Type B pancreatic cell (in vitro differentiated cells): ENCODE measurements at regions not wholly inside any gene's neighbourhood (a gene's known extent, or its start where the extent isn't known, plus 50 kb on each side); places are given as distances from the start of the nearest gene placed in this dataset.

Experiments
- DNase-seq: peaks from one replicate; pipeline ENCODE4 v3.0.0; 2021; ENCODE audit warnings: mixed read lengths; ENCODE audit not compliant: unreplicated experiment; ENCODE audit errors: extremely low spot score
- H3K27ac Mint-ChIP-seq: 2 replicates; pipeline ENCODE4 v1.8.0; 2021; ENCODE audit warnings: mild to moderate bottlenecking, mixed read lengths
- H3K27me3 Mint-ChIP-seq: 2 replicates; pipeline ENCODE4 v1.8.0; 2021; ENCODE audit warnings: mixed read lengths
- H3K36me3 Mint-ChIP-seq: 2 replicates; pipeline ENCODE4 v1.8.0; 2021; ENCODE audit warnings: mixed read lengths
- H3K4me1 Mint-ChIP-seq: one replicate; pipeline ENCODE4 v1.8.0; 2021; ENCODE audit warnings: mixed read lengths; ENCODE audit not compliant: unreplicated experiment
- H3K4me3 Mint-ChIP-seq: 2 replicates; pipeline ENCODE4 v1.8.0; 2021; ENCODE audit warnings: mild to moderate bottlenecking, mixed read lengths
- H3K9me3 Mint-ChIP-seq: 2 replicates; pipeline ENCODE4 v1.8.0; 2021; ENCODE audit warnings: mixed read lengths
- TF ChIP-seq, protein P1 (sequence below): fragments of 200-600 bp; sonication (generic); conservative IDR thresholded peaks from 2 replicates; pipeline ENCODE4 v1.5.0; 2021; ENCODE audit warnings: antibody characterized with exemption, mild to moderate bottlenecking

GRCh38 chr10:9275861-9276260 lies 1221.4 kb downstream of the GATA3 start:
- Mint-ChIP-seq H3K27me3 (peaks cover 9% of the 10 kb centered on the region), H3K27ac (no peak overlapping the region), H3K36me3 (no peaks in the 10 kb centered on the region), H3K4me3 (no peak overlapping the region), H3K9me3 (no peaks in the 10 kb centered on the region), H3K4me1 (no peaks in the 10 kb centered on the region)
- TF ChIP-seq, protein P1, sequence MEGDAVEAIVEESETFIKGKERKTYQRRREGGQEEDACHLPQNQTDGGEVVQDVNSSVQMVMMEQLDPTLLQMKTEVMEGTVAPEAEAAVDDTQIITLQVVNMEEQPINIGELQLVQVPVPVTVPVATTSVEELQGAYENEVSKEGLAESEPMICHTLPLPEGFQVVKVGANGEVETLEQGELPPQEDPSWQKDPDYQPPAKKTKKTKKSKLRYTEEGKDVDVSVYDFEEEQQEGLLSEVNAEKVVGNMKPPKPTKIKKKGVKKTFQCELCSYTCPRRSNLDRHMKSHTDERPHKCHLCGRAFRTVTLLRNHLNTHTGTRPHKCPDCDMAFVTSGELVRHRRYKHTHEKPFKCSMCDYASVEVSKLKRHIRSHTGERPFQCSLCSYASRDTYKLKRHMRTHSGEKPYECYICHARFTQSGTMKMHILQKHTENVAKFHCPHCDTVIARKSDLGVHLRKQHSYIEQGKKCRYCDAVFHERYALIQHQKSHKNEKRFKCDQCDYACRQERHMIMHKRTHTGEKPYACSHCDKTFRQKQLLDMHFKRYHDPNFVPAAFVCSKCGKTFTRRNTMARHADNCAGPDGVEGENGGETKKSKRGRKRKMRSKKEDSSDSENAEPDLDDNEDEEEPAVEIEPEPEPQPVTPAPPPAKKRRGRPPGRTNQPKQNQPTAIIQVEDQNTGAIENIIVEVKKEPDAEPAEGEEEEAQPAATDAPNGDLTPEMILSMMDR = no peak
- DNase-seq = no peak

- DNase-seq = no peak
- TF ChIP-seq, protein P1 = no peak
- no peaks in the 10 kb centered on the region for H3K36me3 Mint-ChIP-seq
- no peaks in the 10 kb centered on the region for H3K4me1 Mint-ChIP-seq
- no peaks in the 10 kb centered on the region for H3K9me3 Mint-ChIP-seq
- H3K27ac Mint-ChIP-seq = no peak overlapping the region
- H3K4me3 Mint-ChIP-seq = no peak overlapping the region
- H3K27me3 Mint-ChIP-seq = peaks cover 17% of the 10 kb centered on the region
Measured at GRCh38 chr10:9285690-9286089, 1231.2 kb downstream of the GATA3 start.

DNA sequence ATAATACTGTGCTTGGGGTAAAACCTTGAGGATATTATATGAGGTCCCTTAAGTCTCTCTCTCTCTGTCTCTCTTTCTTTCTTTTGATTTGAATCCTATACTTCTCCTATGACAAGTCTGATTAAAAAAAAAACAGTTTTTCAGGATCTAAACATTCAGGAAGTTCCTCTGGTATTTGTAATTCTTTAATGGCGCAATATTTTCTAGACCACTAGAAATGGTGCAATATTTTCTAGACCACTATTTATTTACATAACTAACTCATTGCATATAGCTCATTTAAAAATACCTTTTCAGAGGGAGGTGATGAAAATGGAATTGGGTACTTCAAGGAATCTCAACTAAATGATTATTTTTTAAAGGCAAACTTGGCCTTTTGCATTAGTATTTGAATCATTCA lies 1235.3 kb downstream of the GATA3 start:
- no peaks in the 10 kb centered on the region for H3K4me1 Mint-ChIP-seq
- TF ChIP-seq, protein P1 = no peak
- H3K4me3 Mint-ChIP-seq = no peak overlapping the region
- H3K9me3 Mint-ChIP-seq = no peaks in the 10 kb centered on the region
- no peak for DNase-seq
- peaks cover 9% of the 10 kb centered on the region for H3K27me3 Mint-ChIP-seq
- no peaks in the 10 kb centered on the region for H3K36me3 Mint-ChIP-seq
- H3K27ac Mint-ChIP-seq = no peak overlapping the region

DNA sequence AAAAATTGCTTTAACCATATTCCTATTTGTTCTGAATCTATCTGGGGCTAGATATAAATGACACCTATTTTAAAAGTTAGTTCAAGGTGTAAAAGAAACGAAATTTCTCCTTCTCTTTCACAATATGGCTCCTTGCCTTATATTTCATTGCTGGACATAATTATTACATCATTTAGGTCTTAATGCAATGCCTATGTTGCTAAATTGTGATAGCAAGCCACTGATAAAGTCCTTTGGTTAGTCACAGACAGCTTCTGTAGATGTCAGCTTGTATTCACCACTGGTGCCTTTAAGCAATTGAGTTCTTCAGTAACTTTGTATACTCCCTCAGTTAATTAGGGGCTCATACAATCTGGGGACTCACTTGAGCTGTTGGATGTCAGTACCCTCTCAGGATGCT lies 1236.6 kb downstream of the GATA3 start:
- DNase-seq = no peak
- H3K27ac Mint-ChIP-seq = no peak overlapping the region
- TF ChIP-seq, protein P1 = no peak
- no peaks in the 10 kb centered on the region for H3K9me3 Mint-ChIP-seq
- no peaks in the 10 kb centered on the region for H3K4me1 Mint-ChIP-seq
- H3K36me3 Mint-ChIP-seq = no peaks in the 10 kb centered on the region
- no peak overlapping the region for H3K4me3 Mint-ChIP-seq
- H3K27me3 Mint-ChIP-seq = peaks cover 9% of the 10 kb centered on the region

GRCh38 chr10:9294132-9294663 lies 1239.7 kb downstream of the GATA3 start:
- Mint-ChIP-seq H3K27me3 (peaks cover 10% of the 10 kb centered on the region), H3K4me3 (no peak overlapping the region), H3K36me3 (no peaks in the 10 kb centered on the region), H3K27ac (no peak overlapping the region), H3K4me1 (no peaks in the 10 kb centered on the region), H3K9me3 (no peaks in the 10 kb centered on the region)
- TF ChIP-seq, protein P1 = no peak
- no peak for DNase-seq

DNA sequence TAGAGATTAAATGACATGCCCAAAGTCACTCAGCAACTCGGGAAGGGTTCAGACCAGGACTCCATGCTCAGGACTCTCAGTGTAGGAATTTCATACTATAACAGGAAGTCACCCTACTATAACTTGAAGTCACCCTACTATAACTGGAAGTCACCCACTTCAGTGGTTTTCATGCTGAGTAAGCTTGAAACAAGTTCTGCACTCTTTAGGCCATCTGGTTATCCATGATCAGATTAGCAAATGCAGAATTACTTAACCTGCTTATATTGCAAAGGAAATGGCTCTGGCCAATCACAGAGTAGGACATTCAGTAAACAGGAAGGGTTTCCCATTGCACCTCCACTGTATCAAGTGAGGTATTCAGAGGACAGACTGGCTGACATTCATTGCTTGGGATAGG lies 1240.4 kb downstream of the GATA3 start:
- no peak for DNase-seq
- Mint-ChIP-seq H3K27me3 (peaks cover 10% of the 10 kb centered on the region), H3K36me3 (no peaks in the 10 kb centered on the region), H3K9me3 (no peaks in the 10 kb centered on the region), H3K4me3 (no peak overlapping the region), H3K27ac (no peak overlapping the region), H3K4me1 (no peaks in the 10 kb centered on the region)
- TF ChIP-seq, protein P1 = no peak
